Dedifferentiated amniotic fluid mesenchymal stem cell (primary cell): ENCODE measurements at regions not wholly inside any gene's neighbourhood (a gene's known extent, or its start where the extent isn't known, plus 50 kb on each side); places are given as distances from the start of the nearest gene placed in this dataset.

Source experiments
- DNase-seq: peaks from one replicate; pipeline ENCODE4 v3.0.0-alpha.2; 2016; ENCODE audit errors: extremely low spot score

DNA sequence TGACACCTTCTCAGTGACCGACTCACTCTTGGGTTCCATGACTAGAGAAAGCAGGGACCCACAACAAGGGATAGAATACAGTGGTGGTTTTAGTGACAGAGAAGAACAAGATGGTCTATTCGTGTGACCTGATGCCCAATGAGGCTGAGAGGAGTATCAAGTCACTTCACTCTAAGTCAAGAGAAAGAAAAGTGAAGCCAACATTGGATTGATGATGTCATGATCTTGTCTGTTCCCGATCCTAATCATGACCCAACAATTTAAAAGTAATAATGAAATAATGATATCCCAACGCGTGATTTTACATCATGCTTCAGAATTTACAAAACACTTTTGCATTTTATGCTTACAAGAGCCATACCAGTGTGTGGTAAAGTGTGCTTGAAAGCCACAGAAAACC lies 155.6 kb upstream of the POU3F3 start:
- DNase-seq = no peak

DNA sequence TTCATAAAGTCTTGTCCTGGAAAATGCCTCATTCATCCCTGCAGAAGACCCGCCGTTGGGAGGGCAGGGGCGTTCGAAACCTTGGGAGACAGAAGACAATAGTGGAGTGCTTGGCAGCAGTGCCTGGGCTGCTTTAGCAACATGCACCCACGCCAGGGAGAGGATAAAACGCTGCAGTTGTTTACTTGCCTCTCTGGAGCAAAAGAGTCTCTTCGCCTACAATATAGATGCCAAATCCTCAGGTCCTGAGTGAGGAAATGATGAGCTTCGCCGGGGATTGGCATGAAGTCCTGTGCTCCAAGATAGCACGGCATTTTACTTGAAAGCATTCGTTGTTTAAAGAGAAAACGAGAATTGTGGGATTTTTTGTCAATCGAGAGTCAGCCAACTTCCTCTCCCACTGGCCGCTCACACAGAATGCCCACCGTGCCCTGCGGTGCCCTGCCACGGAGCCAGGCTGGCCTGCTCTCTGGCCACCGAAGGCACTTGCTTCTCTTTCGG lies 152.5 kb upstream of the POU3F3 start:
- DNase-seq = no peak

DNA sequence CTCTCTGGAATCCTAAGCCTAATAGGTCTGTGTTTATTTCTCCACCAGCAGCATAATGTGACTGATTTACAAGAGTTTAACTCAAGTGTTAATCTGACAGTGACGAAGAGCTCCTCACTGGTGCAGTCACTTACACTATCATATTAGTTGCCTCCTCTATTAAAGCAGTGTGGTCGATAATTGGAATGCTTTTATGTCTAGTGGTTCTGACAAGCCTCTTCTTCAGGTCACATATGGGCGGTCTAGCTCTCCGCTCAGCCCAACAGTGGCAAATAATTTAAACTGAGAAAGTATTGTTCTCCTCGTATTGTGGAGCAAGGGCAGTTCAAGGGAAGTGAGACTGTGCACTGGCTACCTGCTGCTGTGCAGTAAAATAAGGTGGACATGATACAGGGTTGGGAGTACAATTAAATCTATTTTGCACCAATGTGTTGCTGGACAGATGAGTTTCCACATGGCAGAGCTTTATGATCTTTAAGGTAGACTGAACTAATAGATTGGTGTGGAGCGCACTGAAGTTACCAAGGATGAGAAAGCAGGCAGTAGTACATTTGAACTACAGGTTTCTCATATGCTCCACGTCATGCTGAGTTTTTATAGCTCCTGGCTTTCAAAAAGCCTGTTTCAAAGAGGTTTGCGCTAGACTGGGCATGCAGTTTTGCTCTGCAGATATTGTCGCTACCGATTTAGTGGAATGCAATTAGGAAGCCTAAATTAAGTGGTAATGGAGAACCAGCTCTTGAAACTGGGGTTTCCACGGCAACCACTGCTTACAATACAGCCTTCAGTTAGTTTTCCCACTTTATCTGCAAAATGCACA lies 151.7 kb upstream of the POU3F3 start:
- no peak for DNase-seq

DNA sequence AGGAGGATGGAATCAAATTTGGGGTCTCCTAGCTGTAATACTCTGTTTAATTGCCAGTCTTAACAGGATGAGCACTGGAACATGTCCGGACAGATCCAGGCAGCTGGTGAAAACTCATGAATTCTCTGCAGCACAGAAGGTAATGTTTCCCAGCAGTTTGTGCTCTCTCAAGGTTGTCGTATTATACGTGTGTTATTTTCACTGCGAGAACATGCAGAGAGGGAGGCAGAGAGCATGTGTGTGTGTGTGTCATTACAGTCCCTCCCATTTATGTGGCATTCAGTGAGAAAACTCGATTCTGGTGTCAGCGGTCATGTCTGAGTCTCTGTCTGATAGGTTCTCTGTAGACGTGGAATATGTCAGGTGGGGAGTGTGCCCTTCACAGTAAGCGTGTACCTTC lies 150.2 kb upstream of the POU3F3 start:
- no peak for DNase-seq

DNA sequence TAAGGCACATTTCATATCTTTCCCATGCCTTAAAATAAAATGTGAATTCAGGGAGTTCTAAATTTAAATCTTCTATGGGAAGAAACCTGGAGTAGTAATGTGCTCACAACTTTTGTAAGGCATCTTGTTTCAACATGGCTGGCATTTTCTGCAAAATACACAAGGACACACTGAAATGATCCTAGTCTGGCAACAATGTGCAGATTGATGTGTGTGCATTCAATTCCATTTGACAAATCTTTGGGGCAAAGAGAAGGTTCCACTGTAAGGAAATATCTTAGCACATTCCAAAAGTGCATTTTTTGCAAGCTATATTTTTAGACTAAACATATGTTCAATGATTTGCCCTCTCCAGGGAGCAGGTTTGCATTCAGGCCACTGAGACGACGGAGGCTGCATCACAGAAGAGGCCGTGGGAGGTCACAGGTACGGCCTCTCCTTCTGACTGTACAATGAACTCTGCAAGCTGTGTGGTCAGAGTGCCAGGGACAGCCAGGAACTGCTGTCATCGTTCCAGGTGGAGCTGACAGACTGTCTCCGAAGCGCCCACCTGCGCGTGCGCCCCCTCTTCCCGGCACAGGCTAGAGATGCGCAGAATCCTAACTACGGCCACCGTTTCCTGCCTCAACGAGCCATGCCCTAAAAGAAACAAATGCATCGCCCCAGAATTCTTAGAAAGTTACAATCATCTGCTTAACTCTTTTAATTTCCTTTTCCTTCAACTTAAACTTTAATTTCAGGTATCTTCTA lies 149.2 kb upstream of the POU3F3 start:
- DNase-seq = no peak

DNA sequence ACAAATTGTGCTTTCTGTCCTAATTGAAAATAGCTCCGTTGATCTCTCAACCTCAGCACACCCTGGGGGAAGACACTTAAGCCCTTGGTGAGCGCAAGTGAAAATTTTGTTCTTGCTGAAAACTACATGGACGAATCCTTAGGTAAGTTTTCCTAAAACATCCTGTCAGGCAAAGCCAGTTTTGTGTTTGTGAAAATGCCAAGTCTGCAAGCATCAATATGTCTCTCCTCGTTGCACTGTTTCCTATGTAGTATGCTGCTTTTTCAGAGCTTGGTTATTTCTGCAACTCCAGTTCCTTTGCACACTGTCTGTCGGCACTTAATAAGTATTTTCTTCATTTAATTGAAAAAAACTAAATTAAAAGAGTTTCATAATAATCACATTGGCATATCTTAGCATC lies 146.9 kb upstream of the POU3F3 start:
- DNase-seq = no peak

DNA sequence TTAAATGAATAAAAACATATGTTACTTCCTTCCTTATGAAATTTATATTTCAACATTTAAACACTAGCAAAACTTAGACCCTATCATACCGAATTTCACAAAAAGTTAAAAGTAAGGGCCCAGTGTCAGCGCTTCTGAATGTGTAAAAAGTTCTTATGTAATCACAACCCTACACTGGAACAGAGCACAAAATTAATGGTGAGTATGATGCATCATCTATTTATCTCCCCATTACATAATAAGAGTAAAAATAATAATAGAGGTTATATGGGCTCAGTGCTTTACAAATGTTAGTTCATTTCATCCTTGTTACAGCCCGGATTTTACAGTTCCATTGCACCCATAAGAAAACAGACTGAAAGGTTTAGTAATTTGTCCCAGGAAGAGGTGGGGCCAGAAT lies 144.9 kb upstream of the POU3F3 start:
- no peak for DNase-seq

DNA sequence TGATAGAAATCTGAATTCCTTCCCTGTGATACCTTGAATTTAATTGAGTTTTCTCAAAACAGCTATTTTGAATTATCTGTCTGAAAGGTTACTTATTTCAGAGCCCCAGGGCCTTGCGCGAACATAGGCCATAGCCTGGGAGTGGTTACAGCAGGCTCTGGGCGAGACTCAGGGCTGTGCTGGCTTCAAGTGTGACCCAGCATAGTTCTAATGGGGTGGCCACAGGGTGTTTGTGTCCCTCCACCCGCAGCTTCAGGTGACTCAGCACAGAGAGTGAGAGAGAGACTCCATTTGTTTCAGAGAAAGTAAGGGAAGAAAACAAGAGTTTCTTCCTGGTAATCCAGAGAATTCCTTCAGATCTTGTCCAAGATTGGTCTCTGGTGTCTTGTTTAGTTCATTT lies 137.9 kb upstream of the POU3F3 start:
- no peak for DNase-seq

DNA sequence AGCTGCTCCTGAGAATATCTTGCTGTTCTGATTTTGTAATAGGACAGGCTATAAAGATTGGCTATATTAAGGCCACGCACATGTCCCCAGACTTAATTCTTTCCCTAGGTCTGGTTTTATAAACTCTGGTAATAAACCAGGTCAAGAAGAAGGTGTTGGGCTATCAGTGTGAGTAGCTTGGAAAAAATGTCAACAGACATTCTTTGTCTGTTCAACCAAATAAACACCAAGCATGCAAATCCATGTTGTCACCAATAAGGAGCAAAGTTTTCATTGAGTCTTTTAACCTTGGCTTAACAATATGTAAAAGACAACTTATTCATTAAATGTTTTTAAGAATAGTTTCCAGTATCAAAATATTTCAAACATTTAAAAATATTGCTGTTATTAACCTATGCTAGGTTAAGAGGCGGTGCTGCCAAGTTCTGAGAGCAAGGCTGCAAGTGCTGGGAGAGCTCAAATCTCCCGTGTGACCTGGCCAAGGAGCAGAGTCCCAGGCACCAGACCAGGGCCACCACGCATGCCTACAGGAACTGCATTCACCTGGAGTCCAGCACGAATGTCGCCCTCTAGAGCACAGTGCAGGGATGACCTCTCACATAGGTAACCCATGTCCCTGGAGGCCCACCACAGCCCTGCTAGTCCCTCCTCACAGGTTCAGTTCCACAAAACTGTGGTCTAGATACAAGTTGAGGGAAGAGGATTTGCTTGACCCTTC lies 120.5 kb upstream of the POU3F3 start:
- no peak for DNase-seq

DNA sequence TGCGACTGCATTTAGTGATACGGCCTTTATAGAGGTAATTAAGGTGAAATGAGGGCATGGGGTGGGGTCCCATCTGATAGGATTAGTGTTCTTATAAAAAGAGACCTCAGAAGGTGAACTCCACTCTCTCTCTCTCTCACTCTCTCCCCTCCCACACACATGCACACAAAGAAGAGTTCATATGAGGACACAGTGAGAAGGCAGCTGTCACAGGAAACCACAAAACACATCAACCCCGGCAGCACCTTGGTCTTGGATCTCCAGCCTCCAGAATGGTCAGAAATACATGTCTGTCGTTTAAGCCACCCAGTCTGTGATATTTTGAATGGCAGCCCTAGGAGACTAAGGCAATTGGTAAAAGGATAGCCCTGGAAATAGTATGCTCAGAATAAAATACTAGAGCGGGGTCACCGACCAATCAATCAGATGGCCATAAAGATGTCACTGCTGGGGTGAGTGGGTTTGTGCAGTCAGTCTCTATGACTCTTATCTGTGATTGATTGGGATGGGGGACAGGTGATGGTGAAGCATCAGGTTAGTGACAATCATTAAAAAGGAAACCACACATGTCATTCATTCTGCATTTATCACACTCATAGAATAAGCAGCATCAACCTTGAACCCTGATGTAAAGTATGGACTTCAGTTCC lies 118.9 kb upstream of the POU3F3 start:
- no peak for DNase-seq

DNA sequence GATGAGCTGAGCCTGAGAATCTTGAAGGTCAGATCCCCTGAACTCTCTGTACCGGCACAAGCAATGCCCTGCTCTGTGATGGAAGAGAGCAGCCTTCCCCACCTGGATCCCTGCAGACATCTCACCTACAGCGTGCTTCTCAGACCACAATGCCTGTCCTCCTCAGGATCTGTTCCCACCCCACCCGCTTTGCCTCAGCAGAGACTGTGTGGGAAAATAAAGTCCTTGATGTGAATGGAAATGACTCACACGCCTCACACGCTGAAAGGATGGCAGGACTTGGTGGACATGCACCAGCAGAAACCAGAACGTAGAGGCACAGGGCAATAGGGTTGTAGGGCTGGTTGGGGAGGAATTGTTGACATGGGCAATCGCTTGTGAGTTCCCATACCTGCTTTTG lies 117.9 kb upstream of the POU3F3 start:
- DNase-seq = no peak

DNA sequence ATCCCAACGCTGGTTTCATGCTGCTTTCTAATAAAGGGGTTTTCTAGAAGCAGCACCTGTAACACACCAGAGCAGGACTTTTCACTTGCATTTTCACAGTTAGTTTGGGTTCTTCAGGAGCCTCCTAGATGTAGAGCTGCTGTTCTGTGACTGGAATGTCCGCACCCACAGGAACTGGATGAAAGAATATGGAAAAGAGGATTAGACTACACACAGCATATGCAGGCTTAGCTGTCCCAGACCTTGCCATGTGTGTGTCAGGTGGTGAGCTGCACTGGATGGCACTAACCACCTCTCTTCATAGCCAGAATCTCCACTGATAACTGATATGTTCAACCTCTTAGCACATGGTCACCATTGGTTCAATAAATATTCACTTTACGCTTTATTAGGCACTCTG lies 112.1 kb upstream of the POU3F3 start:
- no peak for DNase-seq

DNA sequence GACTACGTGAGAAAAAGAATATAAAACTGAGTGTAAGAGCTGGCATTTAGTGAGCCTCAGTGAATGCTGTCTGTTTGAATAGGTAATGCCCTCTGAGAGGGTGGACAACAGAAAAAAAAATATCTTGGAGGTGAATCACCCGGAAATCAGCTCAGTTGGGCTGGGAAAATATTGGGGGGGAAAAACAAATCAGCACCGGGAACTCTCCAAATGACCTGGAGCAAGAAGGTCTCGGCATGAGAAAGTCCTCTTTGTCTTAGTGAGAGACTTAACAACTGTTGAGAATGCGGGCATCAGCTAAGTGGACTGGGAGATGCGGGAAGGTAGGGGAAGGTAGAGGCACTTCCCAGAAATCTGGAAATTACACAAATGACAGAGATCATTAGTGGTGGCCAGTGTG lies 109.4 kb upstream of the POU3F3 start:
- DNase-seq = no peak

DNA sequence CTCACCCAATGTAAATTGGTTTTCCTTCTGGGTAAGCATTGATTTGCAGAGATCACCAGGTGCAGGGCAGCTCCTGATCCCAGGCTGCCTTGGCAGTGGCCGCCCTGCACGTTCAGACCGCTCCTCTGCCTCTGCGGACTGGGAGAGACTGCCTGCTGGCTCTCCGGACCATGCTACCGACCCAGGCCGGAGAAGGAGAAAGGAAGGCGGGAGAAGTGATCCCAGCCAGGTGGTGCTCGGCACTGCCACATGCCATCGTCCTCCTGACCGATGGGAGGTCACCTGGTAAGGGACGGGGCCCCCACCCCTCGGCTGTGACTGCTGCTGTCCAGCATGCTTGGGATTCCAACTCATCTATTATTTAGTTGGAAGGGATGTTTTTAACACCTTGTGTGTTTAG lies 108.1 kb upstream of the POU3F3 start:
- DNase-seq = no peak

DNA sequence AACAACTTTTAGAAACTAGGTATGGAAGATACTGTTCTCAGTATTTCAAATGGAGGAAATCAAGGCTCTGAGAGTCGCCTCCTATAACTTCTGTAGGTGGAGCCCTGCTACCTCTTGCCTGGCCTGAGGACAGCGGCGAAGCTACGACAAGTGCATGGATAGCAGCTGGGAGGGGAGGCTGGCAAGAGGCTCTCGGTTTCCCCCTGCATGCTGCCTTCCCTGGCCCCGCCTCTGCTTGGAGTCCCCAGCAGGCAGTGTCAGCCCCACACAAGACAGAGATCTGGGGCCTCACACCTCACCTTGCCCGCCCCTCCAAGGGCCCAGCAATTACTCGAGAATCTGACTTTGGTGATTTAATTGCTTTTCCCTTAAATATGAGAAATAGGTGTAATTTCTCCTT lies 107.6 kb upstream of the POU3F3 start:
- no peak for DNase-seq

DNA sequence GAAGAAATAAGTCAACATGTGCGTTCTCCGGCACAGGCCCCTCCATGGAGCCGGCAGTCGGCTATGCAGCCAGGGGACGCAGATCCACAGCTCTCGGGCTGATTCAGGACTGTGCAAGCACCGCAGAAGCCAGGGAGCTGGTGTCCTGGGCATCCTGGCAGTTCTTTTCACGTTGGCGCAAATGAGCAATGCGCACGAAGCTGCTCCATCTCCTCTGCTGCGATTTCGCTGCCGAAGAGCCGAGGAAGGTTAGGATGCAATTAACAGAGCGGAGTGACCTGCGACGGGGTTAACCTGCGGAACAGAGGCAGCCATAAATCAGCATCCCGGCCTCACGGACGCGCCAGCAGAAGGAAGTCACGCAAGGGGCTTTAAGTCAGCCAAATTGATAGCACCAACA lies 107.1 kb upstream of the POU3F3 start:
- DNase-seq = no peak

DNA sequence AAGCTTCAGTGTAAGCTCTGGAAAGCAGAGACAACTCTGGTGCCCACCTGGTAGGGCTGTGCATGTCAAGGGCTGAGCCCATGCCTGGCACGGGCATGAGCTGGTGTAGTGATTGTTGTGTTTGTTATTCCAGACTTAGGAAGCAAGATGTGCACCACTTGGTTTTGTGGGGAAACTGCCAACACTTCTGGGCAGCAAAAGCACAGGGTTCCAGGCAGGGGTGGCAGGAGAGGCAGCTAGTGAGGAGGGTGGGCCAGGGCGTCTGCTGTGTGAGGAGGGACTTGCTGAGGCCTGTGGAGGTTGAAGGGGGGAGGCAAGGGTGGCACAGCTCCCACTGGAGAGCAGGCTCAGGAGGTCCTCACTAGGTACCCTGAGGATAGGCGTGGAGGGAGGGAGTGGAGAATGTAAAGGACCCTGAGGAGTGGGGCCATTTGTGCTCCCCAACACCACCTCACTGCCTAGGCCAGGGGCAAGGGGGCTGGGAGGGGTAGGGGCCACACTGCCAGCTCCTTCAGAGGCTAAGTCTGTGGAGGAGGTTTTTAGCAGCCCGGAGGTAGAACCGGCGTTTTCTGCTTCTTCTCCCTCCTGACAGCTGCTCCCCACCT lies 104.0 kb upstream of the POU3F3 start:
- DNase-seq = no peak

DNA sequence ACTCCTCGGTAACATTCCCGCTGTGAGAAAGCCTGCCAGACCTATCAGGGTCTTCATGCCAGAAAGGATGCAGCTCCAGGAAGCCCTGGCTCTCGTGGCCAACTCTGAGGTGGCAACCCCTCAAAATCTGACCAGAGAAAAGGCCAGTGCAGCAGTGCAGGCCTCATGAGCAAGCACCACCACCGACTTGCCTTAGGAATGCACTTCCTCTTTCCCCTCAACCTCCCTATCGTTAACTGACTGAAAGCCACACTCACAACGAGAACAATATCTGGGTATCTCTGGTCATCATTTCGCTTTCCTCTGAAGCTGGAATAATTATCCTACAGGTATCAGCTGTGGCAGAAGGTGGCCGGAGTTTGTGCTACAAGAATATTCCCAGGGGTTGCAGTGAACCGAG lies 101.4 kb upstream of the POU3F3 start:
- no peak for DNase-seq

DNA sequence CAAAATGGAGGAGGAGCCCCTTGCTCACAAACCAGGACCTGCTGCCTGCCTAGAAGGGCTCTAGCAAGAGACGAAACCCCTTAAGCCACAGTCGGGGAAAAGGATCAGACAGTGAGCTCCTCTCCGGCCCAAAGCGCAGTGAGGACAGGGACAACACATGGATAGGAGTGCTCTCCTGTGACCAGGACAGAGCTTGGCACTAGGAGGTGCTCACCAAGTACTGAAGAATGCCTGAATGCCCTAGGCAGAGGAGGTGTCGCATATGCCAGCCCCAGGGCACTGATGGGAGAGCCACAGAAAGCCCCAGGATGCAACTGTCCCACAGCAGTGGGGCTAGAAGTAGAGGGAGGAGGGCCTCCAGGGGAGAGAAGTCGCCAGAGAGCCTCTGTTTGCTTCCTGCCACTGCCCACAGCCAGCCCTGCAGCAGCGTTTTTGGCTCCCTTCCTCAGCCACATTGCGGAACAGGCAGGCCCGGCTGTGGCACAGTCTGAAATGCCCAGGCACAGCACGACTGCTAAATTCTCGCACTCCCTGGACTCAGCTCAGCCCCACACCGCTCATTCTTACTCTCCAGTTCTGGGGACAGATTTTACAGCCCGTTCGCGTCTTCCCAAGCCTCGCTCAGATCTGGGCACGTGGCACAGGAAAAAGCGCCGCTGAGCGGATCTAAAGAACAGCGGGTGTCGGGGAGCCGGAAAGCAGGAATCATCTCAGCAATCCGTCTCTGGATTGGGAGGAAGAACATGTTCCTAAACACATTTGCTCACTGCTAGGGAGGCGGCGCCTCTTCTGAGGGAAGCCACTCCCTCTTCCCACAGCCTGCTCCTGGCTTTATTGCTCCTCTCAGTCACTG lies 98.7 kb upstream of the POU3F3 start:
- no peak for DNase-seq

DNA sequence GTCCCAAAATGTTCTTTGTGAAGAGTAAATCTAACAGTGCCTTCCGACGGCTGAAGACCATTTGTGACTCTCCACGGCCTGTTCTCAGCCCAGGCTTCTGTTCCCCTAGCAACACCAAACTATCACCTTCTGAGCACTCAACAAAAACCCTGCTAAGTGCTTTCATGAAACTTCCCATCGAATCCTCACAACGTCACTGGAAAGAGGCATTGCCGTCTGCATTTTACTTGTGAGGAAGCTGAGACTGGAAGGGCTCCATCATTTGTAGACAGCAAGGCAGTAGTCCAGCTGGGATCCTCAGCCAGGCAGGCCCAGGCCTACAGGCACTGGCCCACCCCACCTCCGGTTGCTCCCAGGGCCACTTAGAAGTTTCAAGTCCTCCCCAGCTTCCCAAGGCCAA lies 97.8 kb upstream of the POU3F3 start:
- no peak for DNase-seq

DNA sequence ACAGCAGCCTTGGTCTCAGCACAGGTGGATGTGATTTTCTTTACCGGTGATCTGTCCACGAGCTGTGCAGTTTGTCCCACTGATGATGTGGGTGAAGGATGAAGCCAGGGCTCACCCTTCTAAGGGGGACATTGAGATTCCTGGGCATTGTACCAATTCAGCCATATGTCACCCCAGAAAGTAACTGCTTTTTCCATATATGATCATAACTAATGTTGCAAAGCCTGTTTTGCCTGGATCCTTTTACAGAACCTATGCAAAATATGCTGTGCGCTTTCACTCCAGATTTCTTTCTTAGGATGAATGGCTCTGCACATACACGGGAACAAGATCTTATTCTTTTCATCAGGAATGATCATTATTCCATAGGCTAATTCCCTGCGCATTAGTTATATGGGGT lies 96.9 kb upstream of the POU3F3 start:
- no peak for DNase-seq
